Thoracic aorta (tissue), 2 donors: ENCODE measurements at regions not wholly inside any gene's neighbourhood (a gene's known extent, or its start where the extent isn't known, plus 50 kb on each side); places are given as distances from the start of the nearest gene placed in this dataset.

ENCODE experiments used
- ATAC-seq: fragments of 150-250 bp; one replicate; pipeline ENCODE4 v1.8.0; 2017; ENCODE audit warnings: low read depth; ENCODE audit not compliant: insufficient number of reproducible peaks, low FRiP score
- DNase-seq: peaks from one replicate; pipeline ENCODE4 v3.0.0-alpha.2; 2020; ENCODE audit warnings: low spot score
- H3K27ac ChIP-seq, 2 donors: fragments of 200-600 bp; sonication (generic); 1 replicate in 1 of 2; 2 replicates in 1 of 2; pipeline ENCODE4 v1.5.1; 2016; ENCODE audit warnings: mild to moderate bottlenecking in 2 of 2, moderate library complexity in 2 of 2
- H3K27me3 ChIP-seq: fragments of 200-600 bp; sonication (generic); replicated peaks from 2 replicates; pipeline ENCODE4 v1.6.0; 2016; ENCODE audit warnings: mild to moderate bottlenecking; ENCODE audit not compliant: insufficient read depth
- H3K36me3 ChIP-seq: fragments of 200-600 bp; sonication (generic); one replicate; pipeline ENCODE4 v1.5.1; 2016
- H3K4me1 ChIP-seq, 2 donors: fragments of 200-600 bp; sonication (generic); 1 replicate in 1 of 2; 2 replicates in 1 of 2; pipeline versions ENCODE4 v1.5.1 to v1.6.0; 2016; ENCODE audit warnings: low read depth in 2 of 2, mild to moderate bottlenecking in 1 of 2; ENCODE audit not compliant: control insufficient read depth in 1 of 2
- H3K4me3 ChIP-seq: fragments of 200-600 bp; sonication (generic); 2 replicates; pipeline ENCODE4 v1.5.1; 2016; ENCODE audit warnings: mild to moderate bottlenecking
- H3K9me3 ChIP-seq: fragments of 200-600 bp; sonication (generic); 2 replicates; pipeline ENCODE4 v1.5.1; 2016
- TF ChIP-seq, protein P1 (sequence below): fragments of 200-600 bp; sonication (generic); IDR thresholded peaks from one replicate; pipeline ENCODE4 v1.5.1; 2019; ENCODE audit warnings: antibody characterized with exemption

DNA sequence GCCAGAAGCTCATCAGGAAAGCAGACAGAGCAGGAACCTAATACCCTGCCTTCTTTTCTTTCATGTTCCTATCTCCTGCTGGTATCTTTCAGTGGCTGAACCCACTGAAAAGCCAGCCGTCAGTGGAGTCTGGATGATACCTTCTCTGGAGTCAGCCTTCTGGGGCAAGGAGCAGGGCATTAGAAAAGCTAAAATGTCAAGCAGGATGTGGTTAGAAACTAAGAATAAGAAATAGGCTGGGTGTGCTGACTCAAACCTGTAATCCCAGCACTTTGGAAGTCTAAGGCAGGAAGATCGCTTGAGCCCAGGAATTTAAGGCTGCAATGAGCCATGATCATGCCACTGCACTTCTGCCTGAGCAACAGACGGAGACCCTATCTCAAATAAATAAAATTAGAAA, 642.0 kb upstream of the FSHR start:
- H3K4me3 ChIP-seq: no peak overlapping the region
- H3K27me3 ChIP-seq: no peaks in the 10 kb centered on the region
- H3K4me1 ChIP-seq: no peaks in the 10 kb centered on the region
- no peaks in the 10 kb centered on the region for H3K9me3 ChIP-seq
- no peak overlapping the region for H3K27ac ChIP-seq
- H3K36me3 ChIP-seq: no peaks in the 10 kb centered on the region
- DNase-seq (no peak), ATAC-seq (no peak)
- TF ChIP-seq, protein P1, sequence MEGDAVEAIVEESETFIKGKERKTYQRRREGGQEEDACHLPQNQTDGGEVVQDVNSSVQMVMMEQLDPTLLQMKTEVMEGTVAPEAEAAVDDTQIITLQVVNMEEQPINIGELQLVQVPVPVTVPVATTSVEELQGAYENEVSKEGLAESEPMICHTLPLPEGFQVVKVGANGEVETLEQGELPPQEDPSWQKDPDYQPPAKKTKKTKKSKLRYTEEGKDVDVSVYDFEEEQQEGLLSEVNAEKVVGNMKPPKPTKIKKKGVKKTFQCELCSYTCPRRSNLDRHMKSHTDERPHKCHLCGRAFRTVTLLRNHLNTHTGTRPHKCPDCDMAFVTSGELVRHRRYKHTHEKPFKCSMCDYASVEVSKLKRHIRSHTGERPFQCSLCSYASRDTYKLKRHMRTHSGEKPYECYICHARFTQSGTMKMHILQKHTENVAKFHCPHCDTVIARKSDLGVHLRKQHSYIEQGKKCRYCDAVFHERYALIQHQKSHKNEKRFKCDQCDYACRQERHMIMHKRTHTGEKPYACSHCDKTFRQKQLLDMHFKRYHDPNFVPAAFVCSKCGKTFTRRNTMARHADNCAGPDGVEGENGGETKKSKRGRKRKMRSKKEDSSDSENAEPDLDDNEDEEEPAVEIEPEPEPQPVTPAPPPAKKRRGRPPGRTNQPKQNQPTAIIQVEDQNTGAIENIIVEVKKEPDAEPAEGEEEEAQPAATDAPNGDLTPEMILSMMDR: no peak

DNA sequence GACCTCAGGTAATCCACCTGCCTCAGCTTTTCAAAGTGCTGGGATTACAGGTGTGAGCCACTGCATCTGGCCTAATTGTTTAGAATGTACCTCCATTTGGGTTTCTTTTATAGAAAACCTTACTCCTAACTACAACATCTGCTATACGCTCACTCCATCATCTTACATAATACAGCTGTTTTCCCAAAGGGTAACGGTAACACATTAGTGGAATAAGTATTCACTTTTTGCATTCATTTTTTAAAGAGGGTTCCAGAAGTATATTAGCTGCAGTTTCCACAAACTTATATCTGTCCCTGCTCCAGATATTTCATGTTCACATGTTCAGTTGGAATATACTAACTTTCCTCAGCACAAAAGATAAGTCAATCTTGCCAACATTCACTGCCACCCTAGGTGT, 640.1 kb upstream of the FSHR start:
- no peak for ATAC-seq
- no peak for DNase-seq
- no peaks in the 10 kb centered on the region for H3K4me1 ChIP-seq
- H3K36me3 ChIP-seq: no peaks in the 10 kb centered on the region
- H3K4me3 ChIP-seq: no peak overlapping the region
- H3K9me3 ChIP-seq: no peaks in the 10 kb centered on the region
- no peak overlapping the region for H3K27ac ChIP-seq
- TF ChIP-seq, protein P1: no peak
- no peaks in the 10 kb centered on the region for H3K27me3 ChIP-seq

DNA sequence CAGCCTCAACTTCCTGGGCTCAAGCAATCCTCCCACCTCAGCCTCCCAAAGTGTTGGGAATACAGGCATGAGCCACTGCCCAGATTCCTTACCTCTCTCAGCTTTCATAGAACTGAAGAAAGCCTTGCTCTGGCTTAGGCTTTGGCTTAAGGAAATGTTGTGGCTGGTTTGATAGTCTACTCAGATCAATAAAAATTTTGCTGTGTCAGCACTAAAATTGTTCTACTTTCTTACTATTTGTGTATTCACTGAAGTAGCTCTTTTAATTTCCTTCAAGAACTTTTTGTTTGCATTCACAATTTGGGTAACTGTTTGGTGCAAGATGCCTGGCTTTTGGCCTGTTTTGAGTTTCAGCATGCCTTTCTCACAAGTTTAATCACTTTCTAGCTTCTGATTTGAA, 634.0 kb upstream of the FSHR start:
- Histone ChIP-seq H3K36me3 (no peaks in the 10 kb centered on the region), H3K4me3 (no peak overlapping the region), H3K27ac (no peak overlapping the region), H3K4me1 (no peaks in the 10 kb centered on the region), H3K27me3 (no peaks in the 10 kb centered on the region), H3K9me3 (no peaks in the 10 kb centered on the region)
- no peak for DNase-seq
- TF ChIP-seq, protein P1: no peak
- no peak for ATAC-seq

DNA sequence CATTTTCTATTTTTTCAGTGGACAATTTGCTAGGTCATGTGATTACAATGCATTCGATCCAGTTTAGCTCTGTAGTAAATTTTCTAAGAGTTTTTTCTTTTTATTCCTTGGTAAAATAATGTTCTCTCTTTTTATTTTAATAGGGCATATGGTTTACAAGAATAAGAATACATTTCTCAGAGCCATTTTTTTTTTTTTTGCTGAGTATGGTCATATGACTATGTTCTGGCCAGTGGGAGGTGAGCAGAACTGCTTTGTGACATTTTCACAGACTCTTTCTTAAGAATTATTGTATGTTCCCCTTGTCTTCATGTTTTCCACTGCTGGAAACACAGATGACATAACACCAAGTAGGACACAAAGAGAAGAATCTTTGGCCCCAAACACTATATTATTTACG, 626.6 kb upstream of the FSHR start:
- Histone ChIP-seq H3K4me3 (no peak overlapping the region), H3K4me1 (no peaks in the 10 kb centered on the region), H3K9me3 (no peaks in the 10 kb centered on the region), H3K27me3 (no peaks in the 10 kb centered on the region), H3K36me3 (no peaks in the 10 kb centered on the region), H3K27ac (no peak overlapping the region)
- TF ChIP-seq, protein P1: no peak
- DNase-seq: no peak
- ATAC-seq: no peak

DNA sequence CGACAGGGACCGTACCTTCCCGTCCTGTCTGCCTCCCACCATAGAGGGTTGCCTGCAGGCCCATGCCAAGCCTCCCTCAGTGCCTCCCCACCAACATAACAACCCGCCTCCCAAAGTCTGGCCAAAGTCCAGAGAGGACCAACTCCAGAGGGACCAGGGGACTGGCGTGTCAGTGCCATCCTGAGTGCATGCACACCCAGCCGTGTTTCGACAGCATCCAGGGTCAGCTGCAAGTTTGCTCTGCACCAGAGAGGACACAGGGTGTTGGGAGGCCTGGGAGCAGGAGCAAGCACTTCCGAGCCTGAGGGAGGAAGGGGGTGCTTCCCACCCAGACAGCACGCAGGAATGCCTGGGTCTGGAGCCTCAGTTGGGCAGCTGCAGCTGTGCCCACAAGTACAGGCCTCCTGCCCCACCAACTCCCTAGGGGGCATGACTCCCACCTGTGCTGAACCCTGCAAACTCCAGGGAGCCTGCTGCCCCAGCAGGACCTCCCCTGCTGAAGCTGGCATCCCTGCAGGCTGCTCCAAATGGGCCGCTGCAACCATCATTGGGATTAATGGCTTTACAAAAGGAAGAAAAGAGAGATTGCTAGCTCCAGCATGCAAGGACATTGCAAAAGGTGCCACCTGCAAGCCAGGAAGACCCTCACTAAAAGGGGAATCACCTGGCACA, 618.1 kb upstream of the FSHR start:
- Histone ChIP-seq H3K27me3 (no peaks in the 10 kb centered on the region), H3K36me3 (no peaks in the 10 kb centered on the region), H3K27ac (no peak overlapping the region), H3K4me1 (no peaks in the 10 kb centered on the region), H3K9me3 (no peaks in the 10 kb centered on the region), H3K4me3 (no peak overlapping the region)
- TF ChIP-seq, protein P1: no peak
- ATAC-seq (no peak), DNase-seq (no peak)
